HL-60/S4 (cell line): ENCODE measurements at regions not wholly inside any gene's neighbourhood (a gene's known extent, or its start where the extent isn't known, plus 50 kb on each side); places are given as distances from the start of the nearest gene placed in this dataset.

Source experiments
- in situ Hi-C: fragments of 300-500 bp; cut with MboI; formaldehyde crosslinking; loops from 2 replicates; pipeline ENCODE4 v1.14.3; 2022; ENCODE audit warnings: low sequenced_read_pairs

DNA sequence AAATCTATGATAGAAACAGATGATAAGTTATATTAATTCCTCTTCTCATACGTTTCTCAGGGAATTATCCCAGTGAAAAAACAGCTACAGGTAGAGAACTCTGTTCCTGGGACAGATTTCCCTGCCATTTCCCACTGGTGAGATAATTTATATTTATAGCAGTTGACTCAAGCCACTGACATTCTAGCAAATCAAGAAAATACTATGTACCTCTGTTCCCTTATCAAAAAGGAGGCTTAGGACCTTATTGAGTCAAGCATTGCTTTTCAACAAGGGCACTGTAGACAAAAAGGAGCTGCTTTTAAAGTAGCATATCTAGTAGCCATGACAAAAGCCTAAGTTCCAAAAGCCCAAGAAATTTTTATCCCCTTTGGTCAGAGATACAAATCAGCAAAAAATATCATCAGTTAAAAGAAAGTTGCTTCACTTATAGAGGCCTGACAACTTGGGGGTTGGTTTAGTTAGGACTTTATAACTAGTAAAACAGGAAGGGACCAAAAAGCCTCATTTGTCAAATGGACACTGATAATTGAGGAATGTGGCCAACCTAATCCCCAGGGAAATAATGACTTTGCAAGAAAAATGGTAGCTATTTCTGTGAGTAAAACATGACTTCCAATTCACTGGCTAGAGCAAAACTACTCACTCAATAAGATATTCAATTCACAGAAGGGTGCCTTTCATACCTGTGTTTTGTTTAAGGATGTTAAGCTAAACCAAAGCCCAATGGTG is 652.5 kb downstream of the SLITRK1 start:
- in situ Hi-C loops = no loop called here

DNA sequence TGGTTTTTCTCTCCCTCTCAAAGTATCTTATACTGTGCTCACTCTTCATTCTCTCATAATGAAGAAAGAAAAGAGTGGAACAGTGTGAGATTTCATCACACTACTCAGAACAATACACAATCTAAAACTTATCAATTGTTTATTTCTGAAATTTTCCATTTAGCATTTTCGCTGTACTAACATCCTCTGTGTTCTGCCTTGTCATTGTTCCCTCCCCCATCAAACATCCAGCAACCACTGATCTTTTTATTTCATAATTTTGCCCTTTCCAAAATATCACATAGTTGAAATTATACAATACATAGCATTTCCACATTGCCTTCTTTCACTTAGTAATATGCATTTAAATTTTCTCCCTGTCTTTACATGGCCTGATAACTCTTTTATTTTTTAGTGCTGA is 658.7 kb downstream of the SLITRK1 start:
- in situ Hi-C loops = no loop called here

DNA sequence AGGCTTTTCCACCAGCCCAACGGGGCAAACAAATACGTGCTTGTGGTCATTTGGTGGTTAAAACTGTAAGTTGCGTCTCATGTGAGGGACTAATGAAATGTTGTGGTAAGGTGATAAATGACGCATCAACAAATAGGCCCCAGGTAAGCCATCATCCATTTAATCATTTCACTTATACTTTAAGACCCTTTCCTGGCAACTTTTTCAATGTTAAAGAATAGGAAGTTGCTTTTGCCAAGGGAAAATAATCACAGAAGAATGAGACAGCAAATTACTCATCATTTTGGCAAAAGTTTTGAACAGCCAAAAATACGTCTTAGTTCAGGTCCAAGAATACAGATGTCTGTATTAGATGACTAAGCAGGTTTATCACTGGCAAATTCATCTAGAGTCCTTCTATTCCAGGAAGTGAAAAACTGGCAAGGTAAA is 660.4 kb downstream of the SLITRK1 start:
- in situ Hi-C loops = no loop called here

GRCh38 chr13:83221256-83221655 is 661.0 kb downstream of the SLITRK1 start:
- in situ Hi-C loops = no loop called here

GRCh38 chr13:83220241-83220640 is 662.0 kb downstream of the SLITRK1 start:
- in situ Hi-C loops = no loop called here

DNA sequence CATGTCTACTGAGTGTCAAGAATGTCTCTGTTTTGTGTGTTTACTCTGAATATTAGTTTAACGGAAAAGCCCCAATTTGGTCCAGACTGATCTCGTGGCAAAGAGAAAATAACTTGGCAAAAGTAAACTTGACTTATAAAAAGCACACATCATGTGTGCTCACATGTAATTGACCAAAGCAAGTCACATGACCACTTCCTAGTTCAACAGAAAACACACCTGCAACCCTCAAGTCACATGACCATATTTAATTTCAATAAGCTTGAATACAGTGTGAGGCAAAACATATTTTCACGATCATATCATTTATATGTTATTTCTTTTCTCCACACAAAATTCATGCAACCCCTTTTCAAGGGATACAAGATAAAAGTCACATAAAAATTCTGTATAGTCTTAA is 662.4 kb downstream of the SLITRK1 start:
- in situ Hi-C loops = no loop called here

DNA sequence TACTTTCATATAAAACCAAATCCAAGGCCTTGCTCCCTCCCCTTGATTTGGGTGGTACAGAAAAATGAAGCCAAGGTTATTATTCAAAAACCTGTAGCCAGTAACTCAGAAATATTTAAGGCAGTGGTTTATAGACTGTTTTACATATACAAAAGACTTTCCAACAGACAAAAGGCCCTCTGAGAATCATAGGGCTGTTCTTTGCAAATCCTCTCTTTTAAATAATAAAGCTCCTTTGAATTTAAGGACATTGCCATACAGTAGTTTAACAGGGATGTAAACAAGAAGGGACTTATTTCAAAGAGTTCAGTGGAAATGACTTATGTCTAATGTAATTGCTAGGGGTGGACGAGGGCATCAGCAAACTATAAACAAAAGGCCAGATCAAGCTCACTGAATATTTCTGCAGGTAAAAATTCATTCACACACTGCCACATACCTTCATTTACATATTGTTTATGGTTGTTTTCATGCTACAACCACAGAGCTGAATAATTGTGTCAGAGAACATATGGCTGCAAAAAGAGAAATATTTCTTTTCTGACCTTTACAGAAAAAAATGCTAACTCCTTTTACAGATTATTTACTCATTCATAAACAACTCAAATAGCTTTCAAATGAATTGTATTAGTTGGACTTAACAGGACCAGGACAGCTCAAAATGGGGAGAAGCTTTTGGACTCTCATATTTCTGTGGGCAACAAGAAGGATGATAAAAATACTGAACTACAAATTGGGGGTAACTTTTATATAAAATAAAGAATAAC is 665.6 kb downstream of the SLITRK1 start:
- in situ Hi-C loops = no loop called here

DNA sequence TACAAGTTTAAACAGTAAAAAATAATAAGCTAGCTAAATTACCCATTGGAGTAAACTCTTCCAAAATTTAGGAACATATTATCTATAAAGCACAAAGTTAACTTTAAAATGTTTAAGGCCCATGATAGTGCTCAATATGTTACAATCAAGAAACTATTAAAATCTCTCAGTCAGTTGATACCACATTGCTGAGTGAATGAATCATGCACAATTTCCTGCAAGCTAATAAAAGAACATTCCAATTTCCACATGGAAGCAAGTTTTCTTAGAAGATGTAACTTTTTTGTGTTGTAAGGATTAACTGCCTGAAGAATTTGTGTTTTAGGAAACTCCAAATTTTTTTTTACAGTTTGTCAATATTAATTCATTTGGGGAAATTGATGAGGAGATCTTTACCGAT is 666.6 kb downstream of the SLITRK1 start:
- in situ Hi-C loops = no loop called here

GRCh38 chr13:83214452-83214851 is 667.8 kb downstream of the SLITRK1 start:
- in situ Hi-C loops = no loop called here

GRCh38 chr13:83211301-83211700 is 671.0 kb downstream of the SLITRK1 start:
- in situ Hi-C loops = no loop called here

DNA sequence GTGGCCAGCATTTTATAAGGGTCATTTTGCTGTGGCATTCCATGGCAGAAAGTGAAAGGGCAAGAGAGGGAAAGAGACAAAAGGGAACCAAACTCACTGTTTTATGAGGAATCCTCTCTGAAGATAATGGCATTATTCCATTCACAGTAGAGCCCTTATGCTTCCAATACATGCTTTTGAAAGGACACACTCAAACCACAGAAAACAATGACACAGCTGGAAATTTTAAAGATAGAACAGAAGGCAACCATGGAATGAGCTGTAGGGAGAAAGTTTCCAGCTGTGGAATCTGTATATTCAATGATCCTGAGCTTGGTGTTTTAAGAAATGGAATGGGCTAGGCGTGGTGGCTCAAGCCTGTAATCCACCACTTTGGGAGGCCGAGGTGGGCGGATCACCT is 677.4 kb downstream of the SLITRK1 start:
- in situ Hi-C loops = no loop called here

- in situ Hi-C loops = no loop called here
These were observed 680.8 kb downstream of the SLITRK1 start for GRCh38 chr13:83201506-83201905.

DNA sequence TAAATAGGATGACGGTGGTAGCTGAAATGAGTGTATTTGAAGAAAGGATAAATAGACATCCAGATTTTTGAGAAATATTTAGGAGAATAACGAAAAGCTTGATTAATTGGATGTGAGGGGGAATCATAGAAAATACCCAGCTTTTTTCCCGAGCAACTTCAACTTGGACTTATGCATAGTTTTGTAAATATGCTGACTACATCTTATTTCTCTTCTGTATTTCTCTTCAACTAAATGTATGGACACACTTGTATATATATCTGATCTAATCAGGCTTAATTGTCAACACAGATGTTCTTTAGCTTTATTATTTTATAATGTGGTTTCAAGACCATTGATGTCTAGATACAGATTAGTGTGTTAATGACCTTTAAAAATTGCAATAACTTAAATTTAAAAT is 685.0 kb downstream of the SLITRK1 start:
- in situ Hi-C loops = no loop called here

DNA sequence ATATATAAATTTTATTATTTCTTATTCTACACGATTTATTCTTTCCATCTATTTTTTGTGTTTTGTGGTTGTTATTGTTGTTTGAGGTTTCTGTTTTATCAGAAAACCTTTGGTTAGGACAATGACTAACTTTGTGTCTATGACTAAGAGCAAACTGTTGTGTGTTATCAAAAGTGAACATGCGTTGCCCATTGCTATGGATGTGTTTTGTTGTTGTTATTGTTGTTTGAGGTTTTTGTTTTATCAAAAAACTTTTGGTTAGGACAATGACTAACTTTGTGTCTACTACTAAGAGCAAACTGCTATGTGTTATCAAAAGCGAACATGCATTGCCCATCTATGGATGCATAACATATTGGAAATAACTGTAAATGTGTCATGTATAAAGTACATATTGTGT is 692.3 kb downstream of the SLITRK1 start:
- in situ Hi-C loops = no loop called here

- in situ Hi-C loops = no loop called here
These were observed 697.5 kb downstream of the SLITRK1 start for GRCh38 chr13:83184819-83185218.

GRCh38 chr13:83184150-83184475 is 698.2 kb downstream of the SLITRK1 start:
- in situ Hi-C loops = no loop called here

DNA sequence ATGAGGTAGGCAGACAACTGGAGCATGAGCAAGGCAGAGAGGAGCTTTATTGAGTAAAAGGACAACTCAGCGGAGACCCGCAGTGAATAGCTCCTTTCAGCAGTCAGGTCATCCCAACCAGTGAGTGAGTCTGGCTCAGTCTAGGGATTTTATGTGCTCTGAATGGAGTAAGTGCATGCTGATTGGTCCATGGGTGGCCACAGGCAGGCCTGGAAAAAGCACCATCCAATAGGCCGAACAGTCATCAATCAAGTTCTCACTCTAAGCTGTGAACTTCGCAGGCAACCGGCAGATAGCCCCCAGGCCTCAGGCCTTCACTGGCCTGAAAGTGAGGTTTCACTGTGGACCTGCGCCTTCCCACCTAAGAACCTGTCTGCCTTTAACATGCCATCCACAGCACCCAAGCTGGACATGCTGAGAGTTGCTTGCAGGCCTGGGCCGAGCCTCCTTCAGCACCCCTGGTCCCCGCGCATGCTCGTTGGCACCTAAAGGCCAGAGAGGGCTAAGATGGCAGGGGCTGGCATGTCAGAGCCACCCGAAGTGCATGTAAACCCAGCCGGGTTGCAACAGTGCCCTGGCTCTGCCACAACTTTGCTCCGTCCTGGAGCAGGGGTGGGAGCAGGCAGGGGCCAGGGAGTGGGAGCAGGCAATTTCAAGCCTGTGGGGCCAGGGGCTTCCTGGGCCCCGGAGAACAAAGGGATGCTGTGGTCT is 698.7 kb downstream of the SLITRK1 start:
- in situ Hi-C loops = no loop called here

- in situ Hi-C loops = no loop called here
These were observed 699.4 kb downstream of the SLITRK1 start for GRCh38 chr13:83182845-83183244.

- in situ Hi-C loops = no loop called here
These were observed 704.3 kb downstream of the SLITRK1 start for GRCh38 chr13:83178008-83178407.

DNA sequence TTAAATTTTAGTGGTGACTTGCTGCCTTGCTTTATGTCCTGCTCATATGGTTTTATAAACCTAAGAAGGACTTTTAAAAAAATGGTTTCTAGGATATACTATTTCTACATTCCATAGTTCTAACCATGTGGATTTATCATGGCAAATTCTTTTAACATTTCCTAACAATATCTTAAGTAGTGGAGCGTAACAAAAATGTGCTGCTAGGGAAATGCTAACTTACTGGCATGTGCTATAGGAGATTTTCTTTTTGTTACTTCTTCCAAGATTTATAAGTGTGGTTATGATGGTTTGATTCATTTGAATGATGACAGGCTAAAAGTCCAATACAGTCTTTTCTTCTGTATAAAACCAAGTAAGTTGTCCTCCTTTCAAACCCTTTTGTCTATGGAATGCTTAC is 713.7 kb downstream of the SLITRK1 start:
- in situ Hi-C loops = no loop called here

DNA sequence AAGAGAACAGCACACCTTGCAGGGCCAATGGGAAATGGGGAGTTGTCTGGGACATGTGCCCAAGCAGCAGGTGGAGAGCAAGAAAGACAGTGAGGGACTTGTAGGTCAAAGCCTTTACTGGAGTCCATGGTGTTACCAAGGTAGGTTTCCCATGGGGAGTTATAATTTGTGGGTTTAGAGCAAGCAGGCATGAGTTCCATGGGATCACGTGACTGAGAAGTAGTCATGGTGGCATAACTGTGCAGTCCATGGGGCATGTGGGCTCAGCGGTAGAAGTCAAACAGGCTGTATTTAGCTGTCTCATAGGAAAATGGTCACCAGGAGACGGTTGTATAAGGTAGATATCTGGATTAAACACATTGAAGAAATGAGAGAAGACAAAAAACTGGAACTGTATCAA is 715.1 kb downstream of the SLITRK1 start:
- in situ Hi-C loops = no loop called here

DNA sequence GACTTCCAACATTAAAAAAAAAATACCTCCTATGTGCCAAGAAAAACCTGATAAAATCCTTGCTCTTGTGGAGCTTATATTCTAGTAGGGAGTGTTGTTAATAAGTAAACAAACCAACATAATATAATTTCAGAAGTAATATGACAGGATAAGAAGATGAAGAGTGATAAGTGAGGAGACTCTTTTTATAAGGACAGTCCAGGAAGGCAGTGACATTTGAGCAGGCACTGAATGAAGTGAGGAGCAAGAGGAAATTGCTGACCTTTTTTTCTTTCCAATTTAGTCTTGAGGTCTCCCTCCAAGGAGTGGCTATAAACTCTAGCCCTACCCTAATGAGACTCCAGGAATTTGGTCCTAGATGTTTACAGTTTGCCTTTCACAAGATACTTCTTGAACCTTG is 715.7 kb downstream of the SLITRK1 start:
- in situ Hi-C loops = no loop called here
